GM21515 (cell line): ENCODE measurements at regions not wholly inside any gene's neighbourhood (a gene's known extent, or its start where the extent isn't known, plus 50 kb on each side); places are given as distances from the start of the nearest gene placed in this dataset.
"Not testable (repeated sequence)": the region's sequence is repeated elsewhere in the genome, so short reads cannot be mapped to it uniquely, and the experiment has no call there.

ENCODE experiments used
- ATAC-seq: cut with Tn5 transposase; IDR thresholded peaks from one replicate; pipeline ENCODE4 v1.9.1; 2021; ENCODE audit not compliant: unreplicated experiment

DNA sequence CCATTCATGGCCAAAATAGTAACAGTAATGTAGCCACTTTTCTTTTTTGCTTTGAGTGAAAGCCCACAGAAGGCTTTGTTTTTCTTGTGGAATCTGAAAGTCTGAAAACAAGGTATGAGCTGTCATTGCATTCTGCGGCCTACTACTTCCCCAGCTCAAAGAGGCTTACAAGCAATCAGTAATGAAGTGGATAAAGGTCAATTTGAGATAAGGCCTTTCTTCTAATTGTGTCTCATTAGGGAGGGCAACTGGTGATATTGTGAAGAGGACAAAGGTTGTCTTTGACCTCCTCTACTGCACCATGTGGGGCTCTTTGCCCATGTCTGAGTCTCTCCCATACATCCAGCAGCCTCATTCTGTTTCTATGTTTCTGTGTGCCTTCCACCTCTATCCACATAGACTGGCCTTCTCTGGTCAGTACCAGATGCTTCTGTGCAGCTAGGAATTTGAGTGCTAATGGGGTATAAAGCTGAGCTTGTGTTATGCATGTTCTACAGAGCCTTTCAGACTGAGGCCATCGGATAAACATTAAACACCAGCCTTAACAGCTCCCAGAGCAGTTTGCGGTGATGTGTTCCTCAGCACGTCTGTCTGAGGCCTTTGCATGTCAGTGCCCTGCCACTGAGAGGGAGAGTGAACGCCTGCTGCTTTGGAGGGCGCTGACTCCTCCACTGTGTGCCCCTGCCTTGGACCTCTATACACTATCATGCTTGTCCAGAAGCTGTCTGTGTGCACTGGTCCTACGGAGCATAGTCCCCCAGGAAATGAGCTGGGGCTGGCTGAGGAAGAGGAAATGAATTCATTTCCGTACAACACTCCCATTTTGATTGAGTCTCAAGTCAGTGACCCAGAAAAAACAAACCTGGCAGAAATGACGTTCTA is 80.2 kb downstream of the SH2D1A start:
- ATAC-seq = no peak

DNA sequence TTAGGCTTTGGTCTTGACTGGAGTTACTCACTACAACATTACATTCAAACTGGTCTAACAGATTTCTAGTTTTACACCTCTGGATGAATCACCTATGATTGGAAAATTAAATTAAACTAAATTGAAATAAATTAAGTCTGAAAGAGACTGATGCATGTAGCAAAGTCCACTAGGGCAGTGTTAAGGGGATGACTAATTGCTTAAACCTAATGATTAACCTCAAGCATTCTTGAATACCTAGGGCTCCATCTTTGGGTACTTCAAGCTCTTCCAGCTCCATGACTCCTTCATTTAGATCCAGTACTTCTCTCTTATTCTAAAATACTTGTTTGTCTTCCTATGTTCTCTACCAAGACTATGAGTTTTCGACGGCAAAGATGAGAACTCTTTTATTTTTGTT is 86.8 kb downstream of the SH2D1A start:
- ATAC-seq = no peak

DNA sequence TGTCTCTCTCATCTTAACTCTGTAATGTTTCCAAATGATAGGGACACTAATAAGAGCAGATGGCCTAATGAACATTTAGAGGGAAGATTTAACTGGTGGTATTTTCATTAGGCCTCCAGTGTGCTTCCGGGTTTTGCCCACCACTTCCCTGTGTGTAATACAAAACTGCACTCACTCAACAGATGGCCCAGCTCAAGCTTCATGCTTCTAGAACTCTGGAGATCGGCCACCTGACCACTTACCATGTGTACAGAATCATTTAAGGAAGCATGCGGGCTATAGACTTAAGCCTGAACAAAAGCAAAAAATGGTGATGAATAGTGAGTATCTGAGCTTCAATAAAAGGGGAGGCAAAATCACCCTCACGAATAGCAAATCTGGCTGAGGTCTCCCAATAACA is 89.3 kb downstream of the SH2D1A start:
- no peak for ATAC-seq

DNA sequence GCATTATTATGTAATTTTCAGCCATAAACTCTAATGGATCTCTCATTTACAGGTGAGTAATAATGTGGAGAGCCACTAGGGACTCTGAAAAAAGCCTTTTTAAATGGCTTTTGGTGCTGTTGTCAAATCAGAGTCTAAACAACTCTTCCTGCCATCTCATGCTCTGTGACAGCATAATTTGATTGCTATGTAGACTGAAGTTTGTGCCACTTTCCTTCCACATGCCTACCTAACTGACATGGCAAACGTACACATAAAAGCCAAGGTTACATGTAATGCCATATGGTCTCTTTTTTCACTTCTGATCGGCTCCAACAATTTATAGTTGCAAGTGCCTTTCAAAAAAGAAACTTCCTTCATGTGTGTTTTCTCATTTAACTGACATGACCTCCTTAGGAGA is 94.3 kb downstream of the SH2D1A start:
- ATAC-seq = no peak

DNA sequence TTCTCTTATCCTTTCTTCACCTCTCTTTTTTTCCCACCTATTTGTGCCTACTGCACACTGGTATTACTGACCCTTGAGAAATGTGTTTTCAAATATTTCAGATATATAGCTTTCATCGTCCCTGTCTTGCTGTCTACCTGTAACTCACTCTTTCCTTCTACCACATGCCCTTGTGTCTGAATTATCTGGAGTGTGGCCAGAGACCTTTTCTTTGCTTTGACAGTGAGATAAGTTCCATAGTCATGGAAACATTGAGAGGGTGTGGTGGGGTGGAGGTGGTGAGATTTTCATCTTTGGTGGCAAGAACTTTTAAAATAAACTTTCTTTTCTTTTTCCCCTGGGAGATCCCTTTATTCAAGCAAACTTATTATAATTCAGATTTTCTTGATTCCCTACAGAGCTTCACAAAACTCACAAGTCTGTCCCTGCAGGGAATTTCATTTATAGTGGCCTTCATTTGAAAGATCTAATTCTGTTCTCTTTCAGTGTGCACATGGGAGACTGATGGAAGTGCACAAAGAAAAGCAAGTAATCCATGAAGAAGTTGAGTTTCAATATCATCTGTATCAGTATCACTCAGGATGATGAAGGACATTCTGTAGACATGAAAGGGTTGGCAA is 95.7 kb downstream of the SH2D1A start:
- no peak for ATAC-seq

DNA sequence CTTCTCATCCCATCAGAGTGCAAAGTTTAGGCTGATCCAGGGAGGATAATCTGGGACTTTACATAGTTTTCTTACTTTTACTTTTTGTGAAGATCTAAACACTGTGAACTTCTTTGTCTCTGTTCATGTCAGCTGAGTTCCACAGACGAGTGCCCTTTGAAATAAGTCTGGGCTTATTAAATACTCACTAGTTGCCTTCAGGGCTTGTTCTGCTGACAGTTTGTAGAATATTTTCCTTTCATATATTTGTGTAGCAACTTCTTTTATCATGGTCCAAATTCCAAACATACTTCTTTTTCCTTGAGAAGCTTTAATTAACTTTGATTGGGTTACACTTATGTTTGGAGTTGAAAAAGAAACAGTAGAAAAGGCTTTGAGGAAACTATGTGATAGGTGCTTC is 109.6 kb downstream of the SH2D1A start:
- ATAC-seq = no peak

DNA sequence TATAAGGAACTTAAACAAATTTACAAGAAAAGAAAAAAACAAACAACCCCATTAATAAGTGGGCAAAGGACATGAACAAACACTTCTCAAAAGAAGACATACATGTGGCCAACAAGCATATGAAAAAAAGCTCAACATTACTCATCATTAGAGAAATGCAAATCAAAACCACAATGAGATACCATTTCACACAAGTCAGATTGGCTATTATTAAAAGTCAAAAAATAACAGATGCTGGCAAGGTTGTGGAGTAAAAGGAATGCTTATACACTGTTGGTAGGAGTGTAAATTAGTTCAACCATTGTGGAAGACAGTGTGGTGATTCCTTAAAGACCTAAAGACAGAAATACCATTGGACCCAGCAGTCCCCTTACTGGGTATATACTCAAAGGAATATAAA is 113.5 kb downstream of the SH2D1A start:
- not testable (repeated sequence) for ATAC-seq

DNA sequence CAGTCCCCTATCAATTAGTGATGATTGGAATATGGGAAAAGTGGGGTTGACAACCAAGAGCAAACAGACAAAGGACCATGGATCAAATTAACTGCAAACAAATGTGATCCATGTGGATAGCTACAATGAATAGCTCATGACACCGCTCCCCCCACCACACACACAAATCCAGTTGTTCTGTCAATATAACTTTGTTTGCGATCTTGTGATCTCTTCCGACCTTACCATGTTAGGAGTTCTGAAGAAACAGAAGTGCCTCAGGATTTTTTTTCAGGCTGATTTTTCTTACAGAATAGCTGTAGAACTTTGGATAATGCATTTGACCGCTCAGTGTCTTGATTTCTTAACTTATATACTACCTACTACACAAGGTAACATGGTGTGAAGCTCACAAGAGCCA is 116.6 kb downstream of the SH2D1A start:
- no peak for ATAC-seq

DNA sequence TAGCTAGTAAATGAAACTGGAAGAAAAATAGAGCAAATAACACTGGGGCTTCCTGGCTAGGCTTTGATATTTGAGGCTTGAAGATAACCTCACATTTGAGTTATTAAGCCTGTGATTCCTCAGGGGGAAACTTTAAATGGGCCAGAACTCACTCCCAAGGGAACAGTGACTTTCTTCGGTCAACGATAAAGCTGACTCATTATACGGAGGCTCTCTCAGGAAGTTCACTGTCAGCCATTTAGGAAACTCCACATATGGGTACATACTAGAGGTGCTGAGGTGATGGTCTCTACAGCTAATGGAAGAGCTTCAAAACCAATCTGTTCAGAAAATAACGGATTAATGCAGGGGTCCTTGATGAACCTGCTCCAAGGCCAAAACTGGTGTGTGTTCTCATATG is 120.8 kb downstream of the SH2D1A start:
- no peak for ATAC-seq

DNA sequence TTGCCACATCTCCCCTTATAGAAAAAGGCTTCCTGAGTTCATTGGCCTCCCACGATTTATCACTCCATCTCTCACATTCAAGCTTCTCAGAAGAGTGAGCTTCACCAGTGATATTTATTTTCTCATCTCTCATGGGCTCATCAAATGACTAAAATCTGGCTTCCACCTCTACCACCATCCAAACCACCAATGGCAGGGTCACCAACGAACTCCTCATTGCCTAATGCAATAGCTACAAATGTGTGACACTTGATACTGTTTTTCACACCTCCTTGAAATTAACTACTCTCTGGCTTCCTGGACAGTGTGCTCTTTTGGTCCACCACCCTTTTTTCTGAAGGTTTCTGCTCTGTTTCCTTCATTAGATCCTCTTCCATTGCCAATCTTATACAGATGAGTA is 129.0 kb downstream of the SH2D1A start:
- ATAC-seq = no peak

DNA sequence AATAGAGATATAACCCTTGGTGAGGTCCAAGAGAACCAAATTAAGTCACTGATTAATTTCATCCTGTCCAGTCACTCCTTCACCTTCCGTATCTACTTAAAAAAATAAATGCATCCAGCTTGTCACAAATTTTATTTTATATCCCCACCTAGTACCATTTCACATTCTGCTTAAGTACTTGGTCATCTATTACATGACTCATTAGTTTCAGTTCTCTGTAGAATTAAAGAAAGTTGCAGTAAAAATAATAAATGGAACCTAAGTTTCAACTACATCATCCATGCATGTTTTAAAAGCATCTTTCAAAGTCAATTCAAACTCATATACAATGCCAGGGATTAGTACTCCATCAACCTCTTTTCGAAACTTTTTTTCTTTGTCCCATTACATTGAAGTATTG is 130.2 kb downstream of the SH2D1A start:
- no peak for ATAC-seq

DNA sequence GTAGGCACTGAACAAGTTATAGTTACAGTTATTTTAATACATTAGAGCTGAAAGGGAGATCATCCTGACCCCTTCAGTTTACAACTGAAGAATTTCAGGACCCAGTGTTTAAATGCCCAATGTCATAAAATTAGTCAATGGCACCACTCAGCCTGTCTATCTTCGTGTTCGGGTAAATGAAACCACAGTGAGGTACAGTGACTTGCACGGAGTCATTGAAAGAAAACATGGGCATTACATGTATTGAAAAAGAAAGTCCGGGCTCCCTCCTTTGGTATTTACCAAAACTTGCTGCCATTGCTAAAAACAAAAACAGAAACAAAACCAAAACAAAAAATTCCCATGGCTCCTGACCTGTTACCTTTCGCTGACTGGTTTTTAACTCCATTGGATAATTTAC is 131.7 kb downstream of the SH2D1A start:
- no peak for ATAC-seq

DNA sequence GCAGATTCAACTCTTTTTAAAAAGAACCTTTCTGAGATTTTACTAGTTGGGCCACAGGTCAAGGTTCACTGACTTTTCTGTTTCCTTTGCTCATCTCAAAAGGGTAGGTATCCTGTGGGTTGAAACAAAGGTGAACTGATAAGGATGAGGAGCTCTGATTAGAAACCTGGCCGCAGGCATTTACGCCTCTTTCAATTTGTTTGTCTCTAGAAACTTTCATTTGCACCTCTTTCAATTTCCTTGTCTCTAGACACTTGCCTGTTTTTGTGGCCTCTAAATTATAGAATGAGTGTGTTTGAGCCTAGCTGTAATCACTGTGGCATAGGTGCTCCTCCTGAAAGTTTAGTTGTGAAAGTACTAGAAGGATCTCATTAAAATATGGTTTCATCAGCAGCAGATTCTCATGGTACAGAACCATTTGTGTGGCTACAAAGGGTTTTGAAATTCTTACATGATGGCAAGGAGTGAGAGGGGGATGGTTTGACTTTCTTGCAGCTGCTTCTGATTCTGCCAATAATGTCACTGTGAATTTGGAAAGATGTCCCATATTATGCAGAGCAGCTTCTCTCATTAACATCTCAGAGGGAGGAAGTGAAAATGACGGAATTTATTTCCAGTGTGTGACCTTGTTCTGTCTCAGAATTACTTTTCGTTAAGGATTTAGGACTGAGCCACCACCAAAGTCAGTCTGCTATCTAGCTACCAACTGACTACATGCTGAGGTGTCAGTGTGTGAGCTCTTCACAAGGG is 142.2 kb downstream of the SH2D1A start:
- ATAC-seq = peak; percentile 82

DNA sequence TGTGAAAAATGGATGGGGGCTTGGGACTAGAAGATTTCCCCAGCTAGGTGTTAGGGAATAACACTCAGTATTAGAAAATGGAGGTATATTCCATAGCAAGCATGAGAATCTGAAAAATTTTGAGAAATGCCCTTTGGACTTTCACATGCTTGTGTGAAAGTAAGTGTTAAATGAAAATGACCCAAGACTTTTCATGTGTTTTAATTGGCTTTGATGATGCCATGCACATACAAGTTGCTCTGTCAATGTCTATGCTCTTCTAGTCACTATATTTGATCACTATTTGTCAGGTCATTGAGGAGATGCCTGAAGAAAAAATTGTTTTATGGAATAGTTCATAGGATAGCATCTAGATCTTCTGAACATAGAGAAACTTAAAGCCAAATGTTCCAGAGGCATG is 147.6 kb downstream of the SH2D1A start:
- ATAC-seq = no peak

DNA sequence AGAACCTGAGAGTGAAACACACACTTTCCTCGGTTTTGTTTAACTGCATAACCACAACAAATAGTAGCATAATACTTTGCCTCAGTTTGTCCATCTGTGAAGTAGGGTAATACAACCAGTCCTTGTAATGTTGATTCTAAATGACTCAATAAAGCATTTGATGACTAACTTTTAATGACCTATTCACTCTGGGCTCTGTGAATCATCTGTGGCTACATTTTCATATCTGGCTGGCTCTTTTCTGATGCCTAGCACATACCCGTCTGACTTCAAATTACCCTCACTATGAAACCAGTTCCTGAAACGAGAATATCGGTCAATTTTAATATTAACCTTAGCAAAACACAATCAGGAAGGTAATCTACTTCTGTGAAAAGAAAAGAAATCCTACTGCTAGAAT is 151.0 kb downstream of the SH2D1A start:
- ATAC-seq = no peak

DNA sequence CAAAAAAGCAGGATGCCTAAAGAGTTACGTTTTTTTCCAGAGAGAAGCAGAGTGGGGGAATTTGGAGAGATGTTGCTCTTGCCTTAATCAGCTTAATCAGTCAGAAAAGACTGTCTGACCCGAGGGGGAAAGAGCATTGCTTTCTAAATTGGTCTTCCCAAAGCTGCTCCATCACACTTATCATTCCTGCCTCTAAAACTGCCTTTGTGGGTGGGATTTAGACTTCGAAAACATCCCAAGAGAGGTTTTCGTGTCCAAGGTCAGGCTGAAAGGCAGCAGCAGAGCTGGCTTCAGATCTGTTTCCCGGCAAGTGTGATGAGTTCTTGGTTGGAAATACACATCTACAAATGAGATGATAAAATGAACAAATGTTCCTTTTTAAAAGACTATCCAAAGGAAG is 155.2 kb downstream of the SH2D1A start:
- ATAC-seq = no peak

DNA sequence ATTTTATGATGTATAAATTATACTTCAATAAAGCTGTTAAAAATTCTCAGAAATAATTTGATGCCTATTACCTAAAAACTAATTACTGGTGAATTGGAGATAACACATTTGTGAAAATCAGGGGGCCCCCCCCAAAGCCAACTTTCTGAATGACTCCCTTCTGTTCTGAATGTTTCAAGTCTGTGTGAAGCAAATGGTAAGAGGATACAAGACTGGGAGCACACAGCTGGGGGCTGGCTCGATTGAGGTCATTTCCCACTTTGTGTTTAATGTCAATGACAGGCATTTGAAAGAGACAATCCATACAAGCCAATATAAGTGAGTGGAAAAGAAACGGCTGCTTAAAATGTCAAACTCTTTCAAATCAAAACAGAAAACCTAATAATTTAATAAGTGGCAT is 155.8 kb downstream of the SH2D1A start:
- no peak for ATAC-seq

DNA sequence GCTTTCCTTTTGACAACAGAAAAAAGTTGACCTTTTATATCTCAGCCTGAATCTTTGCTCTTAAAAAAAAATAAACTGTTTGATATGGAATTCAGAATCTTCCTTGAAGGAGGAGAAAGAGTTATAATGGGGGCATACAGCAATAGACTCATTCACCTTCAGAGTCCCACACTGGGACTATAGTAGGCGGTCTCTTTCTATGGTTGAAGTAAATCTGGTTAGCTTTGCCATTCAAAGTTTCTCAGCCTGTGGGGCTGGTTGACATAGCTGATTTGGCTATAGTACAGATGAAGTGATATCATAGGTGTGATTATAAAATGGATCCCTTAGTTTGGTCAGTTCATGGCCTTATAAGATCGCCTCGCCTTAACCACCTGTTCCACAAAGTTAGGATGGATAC is 156.2 kb downstream of the SH2D1A start:
- ATAC-seq = no peak

DNA sequence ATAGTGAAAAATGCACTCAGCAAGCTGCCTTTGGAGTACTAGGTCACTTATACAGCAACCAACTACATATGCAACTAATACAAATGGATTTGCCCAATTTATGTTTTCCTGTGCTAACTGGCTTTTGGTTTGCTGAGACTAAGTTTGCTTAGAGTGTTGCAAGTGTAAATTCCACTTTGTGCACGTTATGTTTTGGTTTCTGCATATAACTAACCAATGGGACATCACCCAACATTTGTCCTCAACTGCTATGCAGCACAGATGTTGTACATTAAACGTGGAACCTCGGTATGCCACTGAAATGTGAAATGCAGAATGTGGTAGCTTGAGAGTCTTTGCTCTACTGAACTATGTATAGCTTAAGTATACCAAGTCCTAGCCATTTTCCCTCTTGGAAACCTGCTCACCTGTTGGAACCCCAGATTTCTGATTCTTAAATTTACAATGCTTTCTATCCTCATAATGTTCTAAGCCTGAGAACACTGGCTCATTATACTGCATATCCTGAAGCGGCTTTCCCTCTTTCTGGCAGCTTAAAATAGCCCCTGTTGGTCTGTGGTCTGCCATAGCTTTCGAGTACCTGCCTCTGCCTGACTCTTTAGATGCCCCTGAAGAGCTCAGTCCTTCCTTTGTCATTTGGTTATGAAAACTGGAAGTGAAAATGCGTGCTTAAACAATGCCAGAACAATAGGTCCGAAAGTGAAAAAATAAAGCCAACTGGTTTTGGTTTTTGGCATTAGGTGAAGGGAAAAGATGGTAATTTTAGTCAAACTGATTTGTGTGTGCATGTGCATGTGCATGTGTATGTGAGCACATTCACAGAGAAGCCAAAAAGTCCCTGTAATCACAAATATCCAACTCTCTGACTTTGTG is 158.0 kb downstream of the SH2D1A start:
- ATAC-seq = peak; percentile 92

DNA sequence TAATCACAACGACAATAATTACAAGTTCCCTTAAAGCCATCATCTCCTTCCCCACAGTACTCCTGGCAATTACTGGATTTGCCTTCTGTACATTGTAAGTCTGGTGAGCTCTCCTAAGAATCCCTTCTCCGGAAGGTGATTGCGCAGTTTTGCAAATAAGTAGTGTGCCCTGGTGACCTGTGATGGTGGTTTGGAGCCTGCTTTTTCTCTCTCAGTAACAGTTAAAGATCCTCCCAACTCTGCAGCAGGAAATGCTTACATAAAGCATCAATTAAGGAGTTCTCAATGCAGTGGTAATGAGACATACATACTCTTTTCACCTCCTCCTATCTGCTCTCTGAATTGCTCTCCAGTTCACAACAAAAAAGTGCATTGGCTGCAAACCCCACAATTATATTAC is 159.7 kb downstream of the SH2D1A start:
- no peak for ATAC-seq

DNA sequence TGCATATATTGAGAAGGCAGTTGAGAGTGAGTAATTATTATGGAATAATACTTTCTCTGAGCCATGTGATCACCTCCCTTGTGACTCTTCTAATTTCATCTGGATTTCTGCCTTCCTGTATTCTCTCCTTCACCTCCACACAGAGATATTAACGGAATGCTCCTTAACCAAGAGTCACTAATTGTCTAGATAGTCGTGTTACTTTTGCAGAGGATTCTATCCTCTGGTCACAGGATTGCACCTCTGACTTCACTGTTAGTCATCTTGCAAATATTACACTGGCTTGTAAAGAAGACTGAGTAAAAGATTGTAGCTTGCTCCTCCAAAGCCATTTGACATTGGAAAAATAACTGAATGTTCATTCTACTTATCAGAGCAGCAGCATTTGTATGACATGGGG is 160.9 kb downstream of the SH2D1A start:
- ATAC-seq = no peak
